ENCODE measurements at regions not wholly inside any gene's neighbourhood (a gene's known extent, or its start where the extent isn't known, plus 50 kb on each side); places are given as distances from the start of the nearest gene placed in this dataset.

GRCh38 chr21:24115141-24115540 lies 1492.1 kb downstream of the MRPL39 start:
- H3K27me3 Mint-ChIP-seq (ENCODE audit: low read depth) = peaks cover 4% of the 10 kb centered on the region
- no peak overlapping the region for H3K4me3 Mint-ChIP-seq
- peaks cover 5% of the 10 kb centered on the region for H3K9me3 Mint-ChIP-seq

GRCh38 chr21:24112020-24112419 lies 1495.3 kb downstream of the MRPL39 start:
- Mint-ChIP-seq H3K4me3 (no peak overlapping the region), H3K36me3 (peaks cover 1% of the 10 kb centered on the region), H3K4me1 (no peaks in the 10 kb centered on the region), H3K27ac (no peak overlapping the region), H3K27me3 (ENCODE audit: low read depth) (peaks cover 4% of the 10 kb centered on the region), H3K9me3 (peaks cover 6% of the 10 kb centered on the region)
- DNase-seq (ENCODE audit: low spot score in 2 of 2, unreplicated experiment in 2 of 2) = no peak
- no peak for TF ChIP-seq CTCF (IDR thresholded peaks at IDR 0.05; ENCODE audit: unreplicated experiment)

More at GRCh38 chr21:24115141-24115540, 1492.1 kb downstream of the MRPL39 start:
- H3K36me3 Mint-ChIP-seq = peaks cover 1% of the 10 kb centered on the region
- no peak for TF ChIP-seq CTCF (IDR thresholded peaks at IDR 0.05; ENCODE audit: unreplicated experiment)
- H3K27ac Mint-ChIP-seq = no peak overlapping the region
- no peaks in the 10 kb centered on the region for H3K4me1 Mint-ChIP-seq
- no peak for DNase-seq (ENCODE audit: low spot score in 2 of 2, unreplicated experiment in 2 of 2)

DNA sequence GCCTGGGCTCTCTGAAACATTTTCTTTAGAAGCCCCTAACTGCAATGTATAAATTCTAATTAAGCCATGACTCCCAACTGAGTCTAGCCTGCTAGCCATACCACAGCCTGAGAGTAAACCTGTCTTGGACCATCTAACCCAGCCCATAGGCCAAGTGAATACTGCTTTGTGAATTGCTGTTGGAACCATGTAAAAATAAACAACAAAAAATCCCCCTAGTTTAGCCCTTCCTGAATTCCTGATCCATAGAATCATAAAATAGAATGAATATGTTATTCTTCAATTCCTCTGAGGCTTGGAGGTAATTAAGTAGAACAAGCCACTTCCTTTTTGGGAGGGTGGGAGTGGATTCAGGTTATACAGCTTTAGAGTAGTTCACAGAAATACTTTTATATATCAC lies 1496.4 kb downstream of the MRPL39 start:
- H3K4me3 Mint-ChIP-seq = no peak overlapping the region
- DNase-seq (ENCODE audit: low spot score in 2 of 2, unreplicated experiment in 2 of 2) = no peak
- peaks cover 4% of the 10 kb centered on the region for H3K27me3 Mint-ChIP-seq (ENCODE audit: low read depth)

GRCh38 chr21:24097181-24097580 lies 1510.1 kb downstream of the MRPL39 start:
- no peaks in the 10 kb centered on the region for H3K27me3 Mint-ChIP-seq (ENCODE audit: low read depth)
- H3K9me3 Mint-ChIP-seq = peaks cover 65% of the 10 kb centered on the region

More for the DNA sequence above, 1496.4 kb downstream of the MRPL39 start:
- TF ChIP-seq CTCF (IDR thresholded peaks at IDR 0.05; ENCODE audit: unreplicated experiment) = no peak
- Mint-ChIP-seq H3K36me3 (peaks cover 1% of the 10 kb centered on the region), H3K4me1 (no peaks in the 10 kb centered on the region), H3K27ac (no peak overlapping the region), H3K9me3 (peaks cover 18% of the 10 kb centered on the region)

GRCh38 chr21:24096651-24097050 lies 1510.6 kb downstream of the MRPL39 start:
- H3K27ac Mint-ChIP-seq = no peak overlapping the region

More at GRCh38 chr21:24097181-24097580, 1510.1 kb downstream of the MRPL39 start:
- DNase-seq (ENCODE audit: low spot score in 2 of 2, unreplicated experiment in 2 of 2) = no peak
- H3K36me3 Mint-ChIP-seq = no peaks in the 10 kb centered on the region
- H3K4me3 Mint-ChIP-seq = no peak overlapping the region
- H3K27ac Mint-ChIP-seq = no peak overlapping the region
- H3K4me1 Mint-ChIP-seq = no peaks in the 10 kb centered on the region
- no peak for TF ChIP-seq CTCF (IDR thresholded peaks at IDR 0.05; ENCODE audit: unreplicated experiment)

More at GRCh38 chr21:24096651-24097050, 1510.6 kb downstream of the MRPL39 start:
- TF ChIP-seq CTCF (IDR thresholded peaks at IDR 0.05; ENCODE audit: unreplicated experiment) = no peak
- DNase-seq (ENCODE audit: low spot score in 2 of 2, unreplicated experiment in 2 of 2) = no peak
- Mint-ChIP-seq H3K36me3 (no peaks in the 10 kb centered on the region), H3K4me3 (no peak overlapping the region), H3K27me3 (ENCODE audit: low read depth) (no peaks in the 10 kb centered on the region), H3K9me3 (peaks cover 66% of the 10 kb centered on the region), H3K4me1 (no peaks in the 10 kb centered on the region)

Measured in mesothelial cell of epicardium (in vitro differentiated cells).